OCI-LY7 (cell line): ENCODE measurements at regions not wholly inside any gene's neighbourhood (a gene's known extent, or its start where the extent isn't known, plus 50 kb on each side); places are given as distances from the start of the nearest gene placed in this dataset.

ENCODE experiments used
- BruUV-seq: library from RNA; stranded (reverse); fragments of 400-500 nt; replicated peaks from 2 replicates; lab custom pipeline; 2021; lab: Mats Ljungman, UMichigan
- CTCF ChIA-PET: fragments of 300-600 bp; sonication (Branson Sonifier 250); formaldehyde crosslinking; loops from one replicate; lab custom pipeline; 2022; ENCODE audit warnings: antibody characterized with exemption; ENCODE audit not compliant: unreplicated experiment; lab: Charles Lee
- POLR2A ChIA-PET: fragments of 300-600 bp; sonication (Branson Sonifier 250); formaldehyde crosslinking; loops from one replicate; lab custom pipeline; 2022; ENCODE audit warnings: antibody characterized with exemption; lab: Charles Lee
- DNase-seq: peaks from one replicate; pipeline ENCODE4 v3.0.0-alpha.2; 2015; ENCODE audit warnings: low spot score
- H2AFZ ChIP-seq: fragments of 200-600 bp; sonication (generic), shearing (Covaris generic); 2 replicates; pipeline ENCODE4 v1.6.1; 2014; ENCODE audit warnings: mild to moderate bottlenecking, antibody characterized with exemption, low read length, moderate library complexity
- H3K27ac ChIP-seq: fragments of 200-600 bp; sonication (generic); 2 replicates; pipeline ENCODE4 v1.5.1; 2014; ENCODE audit warnings: mixed run types, low read depth, mild to moderate bottlenecking, moderate library complexity, low read length, inconsistent platforms; ENCODE audit not compliant: poor library complexity, severe bottlenecking
- H3K36me3 ChIP-seq: fragments of 200-600 bp; sonication (generic); 2 replicates; pipeline ENCODE4 v1.6.1; 2014; ENCODE audit warnings: mild to moderate bottlenecking, antibody characterized with exemption, low read length, moderate library complexity, mixed read lengths; ENCODE audit not compliant: insufficient read depth
- H3K4me1 ChIP-seq: fragments of 200-600 bp; sonication (generic); 2 replicates; pipeline ENCODE4 v1.5.1; 2014; ENCODE audit warnings: mild to moderate bottlenecking, low read length; ENCODE audit not compliant: insufficient read depth, poor library complexity, severe bottlenecking
- H3K4me2 ChIP-seq: fragments of 200-600 bp; sonication (generic); 2 replicates; pipeline ENCODE4 v1.6.1; 2014; ENCODE audit warnings: mild to moderate bottlenecking, low read length
- H3K4me3 ChIP-seq: fragments of 200-600 bp; sonication (generic); 2 replicates; pipeline ENCODE4 v1.5.1; 2014; ENCODE audit warnings: mild to moderate bottlenecking, low read depth, low read length; ENCODE audit not compliant: poor library complexity, severe bottlenecking
- H3K79me2 ChIP-seq: fragments of 200-600 bp; sonication (generic); 2 replicates; pipeline ENCODE4 v1.6.1; 2016; ENCODE audit warnings: low read depth, mild to moderate bottlenecking, low read length, moderate library complexity, mixed read lengths; ENCODE audit not compliant: insufficient read depth
- H3K9me2 ChIP-seq: fragments of 200-600 bp; sonication (generic); 2 replicates; pipeline ENCODE4 v1.6.1; 2016; ENCODE audit warnings: mild to moderate bottlenecking, low read length, mixed read lengths; ENCODE audit not compliant: insufficient read depth
- H3K9me3 ChIP-seq: fragments of 200-600 bp; sonication (generic); 2 replicates; pipeline ENCODE4 v1.6.1; 2014; ENCODE audit warnings: mild to moderate bottlenecking, mixed run types, low read length, mixed read lengths
- H4K20me1 ChIP-seq: fragments of 200-600 bp; sonication (generic); 2 replicates; pipeline ENCODE4 v1.6.1; 2014; ENCODE audit warnings: mild to moderate bottlenecking, antibody characterized with exemption, low read length, moderate library complexity, mixed read lengths; ENCODE audit not compliant: insufficient read depth
- CTCF ChIP-seq: fragments of 200-600 bp; sonication (generic); conservative IDR thresholded peaks from 2 replicates; pipeline ENCODE4 v1.5.1; 2014; ENCODE audit warnings: mild to moderate bottlenecking, antibody characterized with exemption, low read length, moderate library complexity, mixed read lengths
- EZH2phosphoT487 ChIP-seq: fragments of 200-600 bp; sonication (generic); IDR thresholded peaks from 2 replicates; pipeline ENCODE4 v1.6.1; 2018; ENCODE audit warnings: low read depth, borderline replicate concordance, mild to moderate bottlenecking, mixed run types, antibody characterized with exemption, low read length, moderate library complexity, mixed read lengths
- intact Hi-C: fragments of 100-400 bp; cut with micrococcal nuclease; formaldehyde crosslinking; loops from one replicate; pipeline ENCODE4 v1.10.0; 2022; ENCODE audit not compliant: unreplicated experiment

DNA sequence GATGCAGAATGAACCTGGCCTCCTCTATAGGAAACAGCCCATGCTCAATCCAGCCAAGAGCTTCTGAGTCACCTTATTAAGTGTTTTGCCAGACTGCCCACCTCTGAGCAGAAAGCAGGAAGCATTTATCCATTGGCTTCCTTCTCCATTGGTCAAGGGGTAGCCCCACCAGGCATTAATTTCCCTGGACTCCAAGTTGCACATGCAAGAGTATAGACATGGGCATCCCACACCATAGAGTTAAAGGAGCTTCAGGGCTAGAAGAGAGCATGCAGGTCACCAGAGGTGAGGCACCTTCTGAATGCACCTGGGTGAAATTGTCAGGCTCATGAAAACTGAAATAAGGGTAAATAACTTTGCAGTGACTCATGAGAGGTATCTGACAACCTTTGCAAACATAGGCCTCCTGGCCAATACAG lies 230.8 kb upstream of the STAC start:
- POLR2A ChIA-PET = no interaction called here
- intact Hi-C loops = no loop called here

DNA sequence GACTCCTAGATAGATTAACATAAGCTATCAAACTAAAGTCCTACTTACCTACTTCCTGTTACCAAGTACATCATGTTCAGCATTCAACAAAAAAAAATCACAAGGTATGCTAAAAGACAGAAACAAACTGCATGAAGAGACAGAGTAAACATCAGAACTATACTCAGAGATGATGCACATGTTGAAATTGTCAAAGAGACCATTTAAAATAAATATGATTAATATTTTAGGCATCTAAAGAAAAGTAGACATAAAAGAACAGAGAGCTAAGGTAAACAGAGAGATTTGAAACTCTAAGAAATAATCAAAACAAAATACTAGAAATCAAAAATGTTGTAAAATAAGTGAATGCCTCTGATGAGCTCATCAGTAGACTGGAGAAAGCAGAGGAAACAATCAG lies 224.8 kb upstream of the STAC start:
- intact Hi-C loops = no loop called here
- no TSS peak for BruUV-seq
- H4K20me1 ChIP-seq = no peaks in the 10 kb centered on the region
- H3K36me3 ChIP-seq = no peaks in the 10 kb centered on the region
- H2AFZ ChIP-seq = no peak overlapping the region
- no peaks in the 10 kb centered on the region for H3K9me2 ChIP-seq
- ChIA-PET CTCF (no interaction called here), POLR2A (interaction anchor here (0.9 kb wide), 1 partner anchor 1803 kb away, joined by 3 read pairs; no protein-coding TSS in a partner anchor)
- no peaks in the 10 kb centered on the region for H3K9me3 ChIP-seq
- TF ChIP-seq CTCF (no peak), EZH2phosphoT487 (no peak)
- H3K79me2 ChIP-seq = no peaks in the 10 kb centered on the region
- no peak overlapping the region for H3K4me2 ChIP-seq
- no peak overlapping the region for H3K27ac ChIP-seq
- no peak for DNase-seq
- H3K4me3 ChIP-seq = no peak overlapping the region
- H3K4me1 ChIP-seq = no peaks in the 10 kb centered on the region

More for the DNA sequence above, 230.8 kb upstream of the STAC start:
- CTCF ChIA-PET = no interaction called here
- no TSS peak for BruUV-seq
- H3K27ac ChIP-seq = no peak overlapping the region
- H4K20me1 ChIP-seq = no peaks in the 10 kb centered on the region
- no peaks in the 10 kb centered on the region for H3K9me2 ChIP-seq
- no peak for DNase-seq
- TF ChIP-seq EZH2phosphoT487 (no peak), CTCF (no peak)
- H3K4me1 ChIP-seq = no peaks in the 10 kb centered on the region
- no peaks in the 10 kb centered on the region for H3K36me3 ChIP-seq
- no peak overlapping the region for H2AFZ ChIP-seq
- no peaks in the 10 kb centered on the region for H3K79me2 ChIP-seq
- no peak overlapping the region for H3K4me3 ChIP-seq
- no peak overlapping the region for H3K4me2 ChIP-seq
- H3K9me3 ChIP-seq = no peaks in the 10 kb centered on the region

DNA sequence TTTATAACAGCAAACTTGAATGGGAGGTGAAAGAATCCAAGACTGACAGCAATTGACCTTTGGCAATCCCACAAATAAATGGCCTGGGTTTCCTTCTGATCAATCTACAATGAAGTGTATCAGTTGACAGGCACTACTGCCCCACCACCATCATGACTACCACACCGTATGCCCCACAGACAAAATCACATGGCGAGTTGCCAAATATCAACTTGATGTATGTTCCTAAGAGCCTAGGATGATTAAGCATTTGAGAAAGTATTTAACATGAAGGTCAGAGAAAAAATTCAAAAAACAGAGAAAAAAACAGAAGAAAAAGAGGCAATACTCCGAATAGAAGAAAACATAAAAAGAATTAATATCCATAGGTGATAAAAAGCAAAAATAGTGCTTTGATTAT lies 215.9 kb upstream of the STAC start:
- DNase-seq = no peak
- Histone ChIP-seq H4K20me1 (no peaks in the 10 kb centered on the region), H3K27ac (no peak overlapping the region), H3K4me2 (no peak overlapping the region), H3K79me2 (no peaks in the 10 kb centered on the region), H2AFZ (no peak overlapping the region), H3K36me3 (no peaks in the 10 kb centered on the region), H3K9me3 (no peaks in the 10 kb centered on the region), H3K9me2 (no peaks in the 10 kb centered on the region), H3K4me1 (no peaks in the 10 kb centered on the region), H3K4me3 (no peak overlapping the region)
- TF ChIP-seq EZH2phosphoT487 (no peak), CTCF (no peak)
- intact Hi-C loops = no loop called here
- no TSS peak for BruUV-seq
- ChIA-PET POLR2A (no interaction called here), CTCF (no interaction called here)
